ENCODE measurements at regions not wholly inside any gene's neighbourhood (a gene's known extent, or its start where the extent isn't known, plus 50 kb on each side); places are given as distances from the start of the nearest gene placed in this dataset.

DNA sequence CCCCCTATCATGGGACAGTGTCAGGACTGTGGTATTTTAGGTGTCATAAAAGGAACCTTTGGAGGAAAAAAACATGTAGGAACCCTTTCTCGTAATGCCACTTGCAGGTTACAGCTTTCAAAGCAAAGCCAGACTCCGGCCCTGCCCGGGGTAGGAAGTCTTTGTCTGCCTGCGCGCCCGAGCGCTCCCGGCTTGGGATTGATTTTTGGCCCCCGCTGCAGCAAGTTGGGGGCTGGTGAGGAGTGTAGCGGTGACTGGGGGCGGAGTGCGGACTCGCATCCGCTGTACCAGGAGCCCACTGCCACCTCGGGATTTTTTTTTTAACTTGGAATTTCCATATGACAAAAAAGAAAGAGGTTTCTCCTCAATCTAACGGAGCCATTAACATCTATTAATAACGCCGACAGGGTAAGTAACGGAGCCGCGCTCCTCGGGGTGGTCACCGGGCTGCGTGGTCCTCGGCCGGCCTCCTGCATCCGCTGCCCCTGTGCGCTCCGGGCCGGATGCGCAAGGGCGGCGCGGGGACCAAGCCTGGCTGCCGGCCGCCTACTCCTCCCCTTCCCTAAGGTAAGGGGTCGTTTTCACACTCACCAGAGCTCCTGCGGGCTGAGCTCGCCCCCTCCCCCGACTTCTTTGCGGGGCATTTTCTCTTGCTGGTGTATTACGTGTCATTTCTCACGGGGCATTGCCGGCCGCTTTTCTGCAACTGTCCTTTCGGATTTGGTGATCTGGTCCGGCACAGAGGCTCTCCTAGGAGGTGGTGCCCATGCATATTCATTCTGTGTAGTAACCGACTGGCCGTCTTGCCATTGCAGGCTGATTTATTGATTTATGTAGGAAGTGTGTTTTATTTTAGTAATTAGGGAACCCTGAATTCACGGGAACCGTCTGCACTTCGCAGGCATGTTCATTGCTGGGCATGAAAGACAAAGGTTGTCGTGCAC lies 219.8 kb upstream of the TOPAZ1 start:
- no peak for DNase-seq (ENCODE audit: low read depth)

DNA sequence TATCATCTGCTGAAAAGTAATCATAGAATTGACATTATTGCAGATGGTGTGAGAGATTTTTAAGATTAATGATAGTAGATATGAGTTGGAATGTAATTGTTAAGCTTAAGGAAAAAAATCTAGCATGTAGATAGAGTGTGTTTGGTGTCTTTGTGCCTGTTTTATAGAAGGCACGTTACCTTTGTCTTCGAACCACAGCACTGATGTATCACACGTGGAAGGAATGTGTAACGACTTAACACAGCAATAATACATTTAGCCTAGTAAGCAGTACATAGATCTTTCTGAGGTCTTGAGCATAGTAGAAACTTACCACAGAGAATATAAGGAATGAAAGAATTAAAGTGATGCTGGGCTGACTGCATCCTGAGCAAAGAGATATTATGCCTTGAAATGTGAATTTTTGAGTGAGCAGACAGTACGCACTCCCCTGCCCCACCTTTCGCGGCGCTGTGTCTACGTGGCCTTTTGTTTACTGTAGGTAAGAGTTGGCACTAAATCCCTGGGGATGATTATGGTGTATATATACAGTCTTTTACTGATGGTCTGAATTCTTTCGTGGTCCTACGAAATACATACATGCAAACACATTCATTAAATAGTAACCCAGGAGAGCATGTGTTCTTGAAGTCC lies 217.6 kb upstream of the TOPAZ1 start:
- no peak for DNase-seq (ENCODE audit: low read depth)

DNA sequence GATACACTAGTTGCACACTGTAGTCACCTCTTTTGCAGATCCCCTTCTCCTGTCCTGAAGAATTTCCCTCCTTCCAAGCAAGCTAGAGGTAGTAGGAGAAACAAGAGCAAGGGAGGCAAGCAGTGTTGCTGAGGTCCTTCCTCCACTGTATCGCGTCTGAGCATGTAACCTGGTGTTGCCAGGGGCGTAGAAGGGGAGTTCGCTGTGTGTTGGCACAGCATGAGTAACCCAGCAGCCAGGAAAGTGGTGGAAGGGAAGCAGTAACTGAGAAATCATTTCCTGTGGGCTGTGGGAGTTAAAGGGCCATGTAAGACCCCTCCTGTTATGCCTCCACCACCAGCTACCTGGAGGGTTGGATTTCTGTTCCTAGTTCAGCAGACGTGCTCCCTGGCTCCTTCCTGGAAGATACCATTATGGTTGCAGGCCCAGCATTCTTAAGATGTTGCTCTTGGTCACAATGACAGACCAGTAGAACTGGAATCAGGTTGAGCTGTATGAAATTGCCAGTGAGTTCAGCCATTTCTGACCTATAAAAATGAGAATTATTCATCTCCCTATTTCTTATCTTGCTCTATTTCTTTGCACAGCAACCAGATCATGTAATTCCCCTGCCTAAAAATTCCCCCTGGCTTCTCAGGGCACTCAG lies 215.3 kb upstream of the TOPAZ1 start:
- DNase-seq (ENCODE audit: low read depth), result no peak

GRCh38 chr3:44029100-44029499 lies 212.6 kb upstream of the TOPAZ1 start:
- DNase-seq (ENCODE audit: low read depth), result no peak

DNA sequence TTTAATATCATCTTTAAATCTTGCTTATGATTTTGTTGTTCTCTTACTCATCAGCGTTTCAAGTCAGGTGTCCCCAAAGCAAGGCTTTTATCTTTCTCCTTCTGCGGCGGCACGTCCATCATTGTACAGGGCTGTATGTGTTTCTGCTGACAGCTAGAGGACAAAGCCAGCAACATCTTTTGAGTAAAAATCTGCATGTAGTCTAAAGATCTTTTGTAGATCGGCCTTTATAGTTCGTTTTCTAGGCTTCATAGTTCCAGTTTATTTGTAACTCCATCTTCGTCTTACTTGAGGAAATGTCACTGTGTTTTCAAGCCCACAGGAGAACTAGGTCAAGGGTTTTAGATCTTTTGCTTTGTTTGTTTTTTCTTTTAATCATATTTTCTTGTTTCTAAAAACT lies 211.4 kb upstream of the TOPAZ1 start:
- no peak for DNase-seq (ENCODE audit: low read depth)

DNA sequence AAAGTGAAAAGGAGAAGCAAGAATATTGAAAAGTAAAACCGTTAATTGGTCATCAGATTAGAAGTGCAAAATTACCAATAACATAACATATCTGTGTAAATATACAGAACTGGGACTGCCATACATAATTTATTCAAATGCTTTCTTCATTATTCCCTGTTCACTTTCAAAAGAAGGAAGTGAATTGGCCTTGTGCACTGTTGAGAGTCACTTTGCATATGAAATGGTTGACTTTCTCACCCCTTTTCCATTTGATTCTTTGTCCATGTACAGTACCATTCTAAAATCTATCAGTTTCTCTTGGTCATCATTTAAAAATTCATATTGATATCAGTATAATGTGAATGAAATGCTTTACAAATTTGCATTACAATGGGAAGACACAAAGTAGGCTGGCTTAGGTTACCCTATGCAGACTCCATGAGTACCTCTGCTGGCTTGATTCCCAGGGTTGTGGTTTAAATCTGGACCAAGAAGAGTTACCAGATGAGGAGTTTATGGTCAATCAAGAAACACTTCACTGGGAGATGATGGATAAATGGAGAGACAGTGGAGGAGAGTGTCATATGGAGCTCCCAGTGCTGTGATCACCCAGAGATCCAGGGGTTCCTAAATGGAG lies 210.9 kb upstream of the TOPAZ1 start:
- DNase-seq (ENCODE audit: low read depth), result no peak

- DNase-seq (ENCODE audit: low read depth), result no peak
Observed at GRCh38 chr3:44031387-44032380, 210.0 kb upstream of the TOPAZ1 start.

- no peak for DNase-seq (ENCODE audit: low read depth)
Observed at GRCh38 chr3:44032487-44032886, 209.2 kb upstream of the TOPAZ1 start.

DNA sequence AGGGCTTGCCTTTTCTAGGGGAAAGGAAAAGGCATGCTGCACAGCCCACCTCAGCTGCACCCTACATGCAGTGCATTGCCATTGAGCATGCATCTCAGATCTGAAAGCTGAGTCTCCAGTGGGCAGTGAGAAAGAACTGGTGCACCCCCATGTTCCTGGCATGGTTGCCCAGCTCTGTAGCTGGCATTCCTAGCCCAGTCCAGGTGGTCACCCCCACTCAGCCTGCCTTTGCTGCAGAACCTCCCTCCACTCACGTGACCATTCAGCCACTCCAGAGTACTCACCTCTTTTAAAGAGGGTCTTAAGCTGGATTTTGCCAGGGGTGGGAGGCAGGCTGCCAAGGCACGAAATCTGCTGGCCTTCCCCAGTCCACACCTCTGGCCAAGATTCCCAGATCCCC lies 208.6 kb upstream of the TOPAZ1 start:
- no peak for DNase-seq (ENCODE audit: low read depth)

- DNase-seq (ENCODE audit: low read depth), result no peak
Observed at GRCh38 chr3:44036850-44037249, 204.8 kb upstream of the TOPAZ1 start.

DNA sequence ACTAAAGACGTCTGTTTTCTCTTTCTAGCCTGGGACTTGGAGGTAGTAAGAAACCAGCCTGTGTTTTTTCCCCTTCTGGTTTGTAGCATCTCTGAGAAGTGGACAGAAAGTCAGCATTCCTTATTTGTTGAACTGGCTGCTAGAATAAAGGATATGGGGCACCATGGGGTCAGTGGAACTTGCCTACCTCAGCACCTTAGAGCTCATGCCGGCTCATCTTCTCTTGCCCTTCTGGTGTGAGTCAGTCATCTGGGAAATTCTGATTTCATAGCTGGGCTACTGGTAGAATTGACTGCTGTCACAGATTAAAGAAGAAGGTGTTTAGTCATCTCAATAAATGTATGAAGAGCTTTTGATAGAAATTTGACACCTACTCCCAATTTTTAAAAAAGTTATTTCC lies 202.7 kb upstream of the TOPAZ1 start:
- DNase-seq (ENCODE audit: low read depth), result no peak

- DNase-seq (ENCODE audit: low read depth), result no peak
Observed at GRCh38 chr3:44041726-44042125, 200.0 kb upstream of the TOPAZ1 start.

- no peak for DNase-seq (ENCODE audit: low read depth)
Observed at GRCh38 chr3:44042772-44043171, 198.9 kb upstream of the TOPAZ1 start.

DNA sequence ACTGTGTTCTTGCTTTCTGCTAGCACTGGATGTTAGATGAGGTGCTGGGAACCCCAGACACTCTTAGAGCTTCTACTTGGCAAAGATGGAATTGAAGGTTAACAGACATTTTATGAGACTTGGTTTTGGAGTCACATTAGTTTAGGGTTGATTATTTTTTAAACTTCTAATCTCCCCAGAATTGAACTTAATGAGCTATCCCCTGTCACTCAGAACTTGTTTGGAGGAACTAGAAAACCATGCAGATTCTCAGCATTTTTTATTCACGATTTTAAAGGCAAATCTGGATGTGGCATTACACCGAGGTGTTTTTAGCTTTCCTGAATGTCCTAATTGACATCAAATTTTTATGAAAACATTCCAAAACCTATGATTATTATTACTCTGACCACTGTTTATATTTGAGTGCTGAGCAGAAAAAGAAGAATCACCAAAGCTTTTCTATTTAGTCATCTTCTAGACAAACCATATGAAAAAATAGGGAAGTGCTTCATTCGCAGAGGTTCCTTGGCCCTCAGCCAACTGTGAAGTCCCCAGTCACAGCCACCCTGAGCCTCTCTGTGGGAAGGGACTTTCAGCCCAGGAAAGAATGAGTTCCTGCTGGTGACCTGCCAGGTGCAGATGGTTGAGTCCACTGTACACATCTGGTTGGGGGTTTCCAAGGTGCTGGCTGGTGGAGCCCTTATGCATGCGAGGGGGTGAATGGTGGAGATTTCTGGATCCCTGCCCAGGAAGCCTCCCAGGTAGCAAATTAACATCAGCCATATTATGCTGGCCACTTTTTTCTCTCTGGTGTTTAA lies 196.0 kb upstream of the TOPAZ1 start:
- no peak for DNase-seq (ENCODE audit: low read depth)

DNA sequence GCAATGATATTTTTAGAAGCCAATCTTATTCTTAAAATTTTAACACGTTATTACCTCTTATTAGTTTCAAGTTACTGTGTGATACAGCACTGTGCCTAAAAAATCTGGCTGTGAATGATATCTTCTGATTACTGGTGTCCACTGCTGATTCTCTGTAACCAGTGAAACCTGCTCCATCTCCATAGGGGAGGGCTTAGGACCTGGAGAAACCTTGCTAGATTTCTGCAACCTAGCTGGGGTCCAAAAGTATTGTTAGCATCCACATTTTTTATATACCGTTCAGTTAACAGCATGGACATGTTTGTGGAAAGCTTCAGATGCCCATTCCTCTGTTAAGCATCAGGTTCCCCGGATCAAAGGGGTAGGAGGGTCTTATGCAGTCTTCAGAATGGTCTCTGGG lies 193.9 kb upstream of the TOPAZ1 start:
- no peak for DNase-seq (ENCODE audit: low read depth)

DNA sequence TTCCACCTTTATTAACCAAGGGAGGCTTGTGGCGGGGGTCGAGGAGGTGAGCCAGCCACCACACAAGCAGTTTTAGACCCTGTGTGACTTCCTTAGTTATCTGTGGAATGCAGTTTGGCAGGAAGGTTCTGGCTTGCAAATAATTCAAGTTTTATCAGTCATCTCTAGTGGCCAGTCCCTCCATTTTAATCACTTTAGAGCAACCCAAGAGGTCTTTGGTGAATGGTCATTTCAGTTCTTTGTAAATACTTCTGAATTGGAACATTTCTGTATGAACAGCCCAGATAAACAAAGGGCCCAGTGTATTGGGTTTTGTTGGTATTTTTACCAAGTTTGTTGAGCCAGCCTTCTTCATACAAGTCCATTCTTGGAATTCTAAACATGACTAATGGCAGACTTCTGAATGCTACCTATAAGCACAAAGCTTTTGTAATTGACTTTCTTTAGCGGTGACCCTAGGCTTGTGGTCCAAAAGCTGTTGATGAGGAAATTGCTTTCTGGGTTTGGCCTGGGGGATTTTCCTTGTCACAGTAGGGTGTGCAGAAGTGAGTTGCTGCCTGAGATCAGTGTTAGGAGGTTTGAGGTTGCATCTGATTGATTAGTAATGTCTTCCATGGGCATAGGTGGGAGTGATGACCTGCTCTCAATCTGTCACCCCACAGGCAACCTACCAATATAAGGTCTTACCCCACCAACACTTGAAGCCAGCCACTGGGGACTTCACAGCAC lies 193.3 kb upstream of the TOPAZ1 start:
- DNase-seq (ENCODE audit: low read depth), result no peak

DNA sequence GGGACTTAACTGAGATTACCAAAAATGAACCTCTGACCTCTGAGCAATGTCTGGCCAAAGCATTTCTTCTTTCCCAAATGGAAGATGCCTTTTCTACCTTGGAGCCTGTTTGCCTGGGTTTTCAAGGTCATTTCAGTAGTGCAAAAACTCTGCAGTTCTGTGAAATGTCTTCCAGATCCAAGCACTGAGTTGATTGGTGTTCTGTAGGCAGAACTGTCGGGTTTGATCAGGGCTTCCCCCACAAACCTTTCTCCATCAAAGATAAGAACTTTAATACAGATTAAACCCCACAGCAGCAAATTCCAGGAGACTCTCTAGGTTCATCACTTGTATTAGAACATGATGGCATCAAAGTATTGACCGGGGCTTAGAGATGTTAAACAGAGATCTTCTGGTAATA lies 192.7 kb upstream of the TOPAZ1 start:
- DNase-seq (ENCODE audit: low read depth), result no peak

DNA sequence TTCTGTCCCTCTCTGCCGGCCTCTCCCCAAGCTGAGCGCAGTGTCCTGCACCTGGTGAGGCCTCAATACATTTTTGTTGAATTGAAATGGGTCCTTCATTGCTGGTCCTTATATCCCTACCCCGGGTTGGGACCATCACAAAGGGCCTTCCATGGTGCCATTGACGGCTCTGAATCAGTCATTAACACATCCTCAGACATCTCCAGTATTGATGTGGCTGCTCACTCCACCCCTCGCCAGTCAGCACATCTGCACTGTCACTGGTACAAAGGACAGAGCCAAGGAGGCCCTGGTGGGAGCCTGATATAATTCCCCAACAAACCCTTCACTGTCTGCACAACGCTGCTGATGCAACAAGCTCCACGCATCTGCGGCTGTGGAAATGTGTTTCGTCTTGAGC lies 191.6 kb upstream of the TOPAZ1 start:
- no peak for DNase-seq (ENCODE audit: low read depth)

- DNase-seq (ENCODE audit: low read depth), result no peak
Observed at GRCh38 chr3:44050867-44051266, 190.8 kb upstream of the TOPAZ1 start.

- no peak for DNase-seq (ENCODE audit: low read depth)
Observed at GRCh38 chr3:44055951-44056350, 185.7 kb upstream of the TOPAZ1 start.

Data from activated T-cell treated with anti-CD3 and anti-CD28 coated beads for 24 hours (primary cell).